Endothelial cell of umbilical vein (primary cell): ENCODE measurements at regions not wholly inside any gene's neighbourhood (a gene's known extent, or its start where the extent isn't known, plus 50 kb on each side); places are given as distances from the start of the nearest gene placed in this dataset.

Experiments
- BruUV-seq: library from RNA; stranded (reverse); fragments of 400-500 nt; replicated peaks from 2 replicates; lab custom pipeline; 2021; lab: Mats Ljungman, UMichigan
- CTCF ChIA-PET: fragments of 300-600, 350-600 bp; sonication (Branson Sonifier 250); formaldehyde crosslinking; loops from one replicate; lab custom pipeline; 2021; ENCODE audit warnings: antibody characterized with exemption, inconsistent platforms; lab: Charles Lee
- POLR2A ChIA-PET: fragments of 300-600, 350-600 bp; sonication (Branson Sonifier 250); formaldehyde crosslinking; loops from one replicate; lab custom pipeline; 2021; ENCODE audit warnings: antibody characterized with exemption, inconsistent platforms; lab: Charles Lee
- DNase-seq: peaks from one replicate; pipeline ENCODE4 v3.0.0-alpha.2; 2011; ENCODE audit warnings: low read depth, low spot score
- FAIRE-seq: peaks from 2 replicates; lab custom pipeline; 2011; peaks lifted over from hg19 to GRCh38; lab: Jason Lieb, UNC
- H2AFZ ChIP-seq: 2 replicates; pipeline ENCODE4 v1.6.0; 2012; ENCODE audit warnings: low read depth, low read length, control low read depth, inconsistent platforms
- H3K27ac ChIP-seq: 2 replicates; pipeline ENCODE4 v1.5.1; 2011; ENCODE audit warnings: low read depth, mild to moderate bottlenecking, control low read depth, low read length, moderate library complexity; ENCODE audit not compliant: insufficient read depth
- H3K27me3 ChIP-seq, 2 experiments: 2 replicates each; pipeline versions ENCODE4 v1.6.0 to v1.6.1; 2011; ENCODE audit warnings: low read length in 2 of 2, mixed read lengths in 1 of 2; ENCODE audit not compliant: control insufficient read depth in 2 of 2, insufficient read depth in 2 of 2
- H3K36me3 ChIP-seq, 2 experiments: 2 replicates in 1 of 2; 3 replicates in 1 of 2; pipeline ENCODE4 v1.5.1; 2011; ENCODE audit warnings: low read length in 2 of 2, mild to moderate bottlenecking in 1 of 2, moderate library complexity in 1 of 2; ENCODE audit not compliant: control insufficient read depth in 2 of 2, insufficient read depth in 2 of 2; ENCODE audit errors: extremely low read depth in 1 of 2
- H3K4me1 ChIP-seq: 3 replicates; pipeline ENCODE4 v1.5.1; 2011; ENCODE audit warnings: mild to moderate bottlenecking, low read length; ENCODE audit not compliant: control insufficient read depth, insufficient read depth; ENCODE audit errors: extremely low read depth
- H3K4me2 ChIP-seq: 2 replicates; pipeline ENCODE4 v1.6.1; 2011; ENCODE audit warnings: low read length, control low read depth, mixed read lengths; ENCODE audit not compliant: insufficient read depth
- H3K4me3 ChIP-seq, 3 experiments: fragments of 200-600 bp in 1 of 3; sonication (generic), shearing (Covaris generic) in 1 of 3; replicated peaks in 1 of 3; 2 replicates each; pipeline ENCODE4 v1.5.1; 2011 to 2016; ENCODE audit warnings: control low read depth in 3 of 3, low read length in 3 of 3, mild to moderate bottlenecking in 2 of 3, inconsistent platforms in 1 of 3, low read depth in 1 of 3, moderate library complexity in 1 of 3; ENCODE audit not compliant: insufficient read depth in 1 of 3
- H3K79me2 ChIP-seq: 2 replicates; pipeline ENCODE4 v1.6.0; 2012; ENCODE audit warnings: low read length, inconsistent platforms; ENCODE audit not compliant: control insufficient read depth, insufficient read depth
- H3K9ac ChIP-seq: replicated peaks from 2 replicates; pipeline ENCODE3; 2011; ENCODE audit warnings: low read length, control low read depth; ENCODE audit not compliant: insufficient read depth; ENCODE audit errors: extremely low read depth
- H3K9me1 ChIP-seq: replicated peaks from 3 replicates; pipeline ENCODE4 v1.6.0; 2011; ENCODE audit warnings: mild to moderate bottlenecking, low read length; ENCODE audit not compliant: control insufficient read depth, insufficient read depth; ENCODE audit errors: extremely low read depth
- H3K9me3 ChIP-seq: replicated peaks from 2 replicates; pipeline ENCODE4 v1.5.1; 2012; ENCODE audit warnings: low read length, inconsistent platforms; ENCODE audit not compliant: control insufficient read depth, insufficient read depth
- H4K20me1 ChIP-seq: replicated peaks from 2 replicates; pipeline ENCODE3; 2011; ENCODE audit warnings: mild to moderate bottlenecking, low read length; ENCODE audit not compliant: control insufficient read depth, insufficient read depth; ENCODE audit errors: extremely low read depth
- CTCF ChIP-seq, 2 donors: IDR thresholded peaks; 1 replicate in 1 of 2; 2 replicates in 1 of 2; pipeline ENCODE4 v1.5.1; 2011; ENCODE audit warnings: low read length in 2 of 2, mild to moderate bottlenecking in 2 of 2, moderate library complexity in 2 of 2, control low read depth in 1 of 2, inconsistent platforms in 1 of 2, low read depth in 1 of 2; ENCODE audit not compliant: insufficient read depth in 1 of 2; ENCODE audit errors: extremely low read depth in 1 of 2
- GATA2 ChIP-seq: IDR thresholded peaks from 2 replicates; pipeline ENCODE4 v1.7.0; 2011; ENCODE audit warnings: low read depth, mild to moderate bottlenecking, moderate library complexity, mixed read lengths, low read length; ENCODE audit not compliant: insufficient read length, insufficient read depth
- JUN ChIP-seq: IDR thresholded peaks from 2 replicates; pipeline ENCODE4 v1.6.1; 2011; ENCODE audit warnings: borderline replicate concordance, low read depth; ENCODE audit not compliant: insufficient read length, insufficient read depth
- MAX ChIP-seq: IDR thresholded peaks from 2 replicates; pipeline ENCODE4 v1.6.1; 2011; ENCODE audit not compliant: insufficient read depth, insufficient read length
- MYC ChIP-seq: IDR thresholded peaks from one replicate; pipeline ENCODE4 v1.6.1; 2011; ENCODE audit warnings: mild to moderate bottlenecking, low read depth, low read length
- POLR2A ChIP-seq: IDR thresholded peaks from 2 replicates; pipeline ENCODE4 v1.6.1; 2012; ENCODE audit warnings: low read depth, mild to moderate bottlenecking, control low read depth, low read length
- POLR2AphosphoS5 ChIP-seq: IDR thresholded peaks from 2 replicates; pipeline ENCODE4 v1.6.1; 2012; ENCODE audit warnings: low read depth, mild to moderate bottlenecking, control low read depth, low read length, moderate library complexity; ENCODE audit not compliant: insufficient read depth
- dilution Hi-C: fragments of 300-500 bp; cut with MboI; formaldehyde crosslinking; loops from one replicate; pipeline ENCODE4 v1.15.0; 2019; ENCODE audit warnings: low sequenced_read_pairs; ENCODE audit not compliant: extremely low pct_ligation_motif_present
- intact Hi-C: fragments of 100-400 bp; cut with micrococcal nuclease; formaldehyde crosslinking; loops from one replicate; pipeline ENCODE4 v1.10.0; 2022

GRCh38 chr15:37340438-37340837, 240.1 kb upstream of the MEIS2 start:
- Histone ChIP-seq H3K9me1 (no peaks in the 10 kb centered on the region), H3K9ac (no peak overlapping the region), H3K4me2 (no peak overlapping the region), H4K20me1 (no peaks in the 10 kb centered on the region), H3K27me3 (no peaks in the 10 kb centered on the region), H3K4me3 (no peak overlapping the region), H3K79me2 (no peaks in the 10 kb centered on the region), H3K27ac (no peak overlapping the region), H3K4me1 (no peaks in the 10 kb centered on the region), H3K9me3 (no peaks in the 10 kb centered on the region), H3K36me3 (no peaks in the 10 kb centered on the region), H2AFZ (no peak overlapping the region)
- ChIA-PET CTCF (no interaction called here), POLR2A (no interaction called here)
- DNase-seq = no peak
- no peak for FAIRE-seq
- BruUV-seq = no TSS peak
- intact Hi-C loops = no loop called here
- TF ChIP-seq JUN = no peak
- no peak for TF ChIP-seq MYC
- TF ChIP-seq CTCF (IDR thresholded peaks at IDR 0.05; ENCODE audit: extremely low read depth in 1 of 2, insufficient read depth in 1 of 2, low read depth in 1 of 2, low read length in 2 of 2) = no peak
- no peak for TF ChIP-seq MAX
- no peak for TF ChIP-seq POLR2AphosphoS5
- TF ChIP-seq POLR2A = no peak
- TF ChIP-seq GATA2 = no peak
- dilution Hi-C loops = no loop called here
